ENCODE measurements at regions not wholly inside any gene's neighbourhood (a gene's known extent, or its start where the extent isn't known, plus 50 kb on each side); places are given as distances from the start of the nearest gene placed in this dataset.

- no peaks in the 10 kb centered on the region for H3K27me3 ChIP-seq (ENCODE audit: insufficient read depth, low read length, poor library complexity)
- no peak overlapping the region for H3K27ac ChIP-seq (ENCODE audit: low read depth, low read length)
- H3K9ac ChIP-seq (ENCODE audit: low read length), result no peak overlapping the region
- no peak overlapping the region for H4K5ac ChIP-seq (ENCODE audit: low read length)
- H4K8ac ChIP-seq (ENCODE audit: low read depth, low read length), result no peak overlapping the region
- no peaks in the 10 kb centered on the region for H3K36me3 ChIP-seq (ENCODE audit: control insufficient read depth, insufficient read depth, low read length)
- H3K4me2 ChIP-seq (ENCODE audit: low read length), result no peak overlapping the region
- no peak overlapping the region for H3K56ac ChIP-seq (ENCODE audit: low read length)
- no peak overlapping the region for H2AK5ac ChIP-seq (ENCODE audit: low read length)
- no peaks in the 10 kb centered on the region for H3K79me2 ChIP-seq (ENCODE audit: control insufficient read depth, insufficient read depth, low read length)
- H3K4me1 ChIP-seq (ENCODE audit: control insufficient read depth, low read depth, low read length), result no peaks in the 10 kb centered on the region
- DNase-seq, result no peak
- H3K79me1 ChIP-seq (ENCODE audit: low read length), result no peaks in the 10 kb centered on the region
- H3K4ac ChIP-seq (ENCODE audit: low read depth, low read length), result no peak overlapping the region
- H3K4me3 ChIP-seq (ENCODE audit: low read length), result no peak overlapping the region
- H2BK120ac ChIP-seq (ENCODE audit: low read depth, low read length), result no peak overlapping the region
- H2BK5ac ChIP-seq (ENCODE audit: low read length), result no peak overlapping the region
- H2BK15ac ChIP-seq (replicated peaks; ENCODE audit: low read depth), result no peak overlapping the region
- no peak overlapping the region for H3K23ac ChIP-seq (ENCODE audit: low read length)
- H3K18ac ChIP-seq (ENCODE audit: low read length), result no peak overlapping the region
- no CpG with 5 or more reads among the region's 4 CpGs for WGBS (ENCODE audit: extremely low coverage, insufficient coverage, low lambda C conversion rate)
These were observed 576.9 kb downstream of the GLRX3 start for GRCh38 chr10:130713135-130713534.

- H3K4me2 ChIP-seq (ENCODE audit: low read length), result no peak overlapping the region
- WGBS (ENCODE audit: extremely low coverage, insufficient coverage, low lambda C conversion rate), result no CpG with 5 or more reads among the region's 8 CpGs
- no peak overlapping the region for H4K5ac ChIP-seq (ENCODE audit: low read length)
- no peak overlapping the region for H3K4me3 ChIP-seq (ENCODE audit: low read length)
- H3K36me3 ChIP-seq (ENCODE audit: control insufficient read depth, insufficient read depth, low read length), result no peaks in the 10 kb centered on the region
- no peak overlapping the region for H3K23ac ChIP-seq (ENCODE audit: low read length)
- no peaks in the 10 kb centered on the region for H3K27me3 ChIP-seq (ENCODE audit: insufficient read depth, low read length, poor library complexity)
- H4K8ac ChIP-seq (ENCODE audit: low read depth, low read length), result no peak overlapping the region
- H3K56ac ChIP-seq (ENCODE audit: low read length), result no peak overlapping the region
- no peak overlapping the region for H2BK120ac ChIP-seq (ENCODE audit: low read depth, low read length)
- no peak overlapping the region for H3K18ac ChIP-seq (ENCODE audit: low read length)
- no peak overlapping the region for H2BK5ac ChIP-seq (ENCODE audit: low read length)
- H2BK15ac ChIP-seq (replicated peaks; ENCODE audit: low read depth), result no peak overlapping the region
- H3K79me1 ChIP-seq (ENCODE audit: low read length), result no peaks in the 10 kb centered on the region
- no peak overlapping the region for H3K4ac ChIP-seq (ENCODE audit: low read depth, low read length)
- no peak overlapping the region for H3K27ac ChIP-seq (ENCODE audit: low read depth, low read length)
- H3K9ac ChIP-seq (ENCODE audit: low read length), result no peak overlapping the region
- H3K79me2 ChIP-seq (ENCODE audit: control insufficient read depth, insufficient read depth, low read length), result no peaks in the 10 kb centered on the region
- no peak for DNase-seq
- H2AK5ac ChIP-seq (ENCODE audit: low read length), result no peak overlapping the region
- H3K4me1 ChIP-seq (ENCODE audit: control insufficient read depth, low read depth, low read length), result no peaks in the 10 kb centered on the region
These were observed 577.5 kb downstream of the GLRX3 start for GRCh38 chr10:130713731-130714130.

GRCh38 chr10:130714742-130715467 lies 578.7 kb downstream of the GLRX3 start:
- no peaks in the 10 kb centered on the region for H3K4me1 ChIP-seq (ENCODE audit: control insufficient read depth, low read depth, low read length)
- no peaks in the 10 kb centered on the region for H3K27me3 ChIP-seq (ENCODE audit: insufficient read depth, low read length, poor library complexity)
- H3K9ac ChIP-seq (ENCODE audit: low read length), result no peak overlapping the region
- H3K27ac ChIP-seq (ENCODE audit: low read depth, low read length), result no peak overlapping the region
- peak overlapping the region; percentile 15 for H3K56ac ChIP-seq (ENCODE audit: low read length)
- H3K36me3 ChIP-seq (ENCODE audit: control insufficient read depth, insufficient read depth, low read length), result no peaks in the 10 kb centered on the region
- H3K18ac ChIP-seq (ENCODE audit: low read length), result no peak overlapping the region
- no peak overlapping the region for H2BK5ac ChIP-seq (ENCODE audit: low read length)
- no peak overlapping the region for H2BK15ac ChIP-seq (replicated peaks; ENCODE audit: low read depth)
- no peaks in the 10 kb centered on the region for H3K79me1 ChIP-seq (ENCODE audit: low read length)
- H2AK5ac ChIP-seq (ENCODE audit: low read length), result no peak overlapping the region
- no peak overlapping the region for H3K4ac ChIP-seq (ENCODE audit: low read depth, low read length)
- H4K5ac ChIP-seq (ENCODE audit: low read length), result no peak overlapping the region
- H3K79me2 ChIP-seq (ENCODE audit: control insufficient read depth, insufficient read depth, low read length), result no peaks in the 10 kb centered on the region
- no peak overlapping the region for H3K4me2 ChIP-seq (ENCODE audit: low read length)
- DNase-seq, result no peak
- no peak overlapping the region for H2BK120ac ChIP-seq (ENCODE audit: low read depth, low read length)
- no peak overlapping the region for H3K23ac ChIP-seq (ENCODE audit: low read length)
- H3K4me3 ChIP-seq (ENCODE audit: low read length), result no peak overlapping the region
- H4K8ac ChIP-seq (ENCODE audit: low read depth, low read length), result no peak overlapping the region
- WGBS (ENCODE audit: extremely low coverage, insufficient coverage, low lambda C conversion rate), result no CpG with 5 or more reads among the region's 20 CpGs

GRCh38 chr10:130715686-130716670 lies 579.8 kb downstream of the GLRX3 start:
- Histone ChIP-seq H3K27me3 (ENCODE audit: insufficient read depth, low read length, poor library complexity) (no peaks in the 10 kb centered on the region), H3K23ac (ENCODE audit: low read length) (no peak overlapping the region), H4K8ac (ENCODE audit: low read depth, low read length) (no peak overlapping the region), H3K27ac (ENCODE audit: low read depth, low read length) (no peak overlapping the region), H3K4me1 (ENCODE audit: control insufficient read depth, low read depth, low read length) (no peaks in the 10 kb centered on the region), H3K79me1 (ENCODE audit: low read length) (no peaks in the 10 kb centered on the region), H3K4me2 (ENCODE audit: low read length) (no peak overlapping the region), H3K9ac (ENCODE audit: low read length) (no peak overlapping the region), H2BK120ac (ENCODE audit: low read depth, low read length) (no peak overlapping the region), H2AK5ac (ENCODE audit: low read length) (no peak overlapping the region), H3K18ac (ENCODE audit: low read length) (no peak overlapping the region), H3K56ac (ENCODE audit: low read length) (no peak overlapping the region), H2BK5ac (ENCODE audit: low read length) (no peak overlapping the region), H2BK15ac (replicated peaks; ENCODE audit: low read depth) (no peak overlapping the region), H4K5ac (ENCODE audit: low read length) (no peak overlapping the region), H3K79me2 (ENCODE audit: control insufficient read depth, insufficient read depth, low read length) (no peaks in the 10 kb centered on the region), H3K36me3 (ENCODE audit: control insufficient read depth, insufficient read depth, low read length) (no peaks in the 10 kb centered on the region), H3K4me3 (ENCODE audit: low read length) (no peak overlapping the region), H3K4ac (ENCODE audit: low read depth, low read length) (no peak overlapping the region)
- no CpG with 5 or more reads among the region's 12 CpGs for WGBS (ENCODE audit: extremely low coverage, insufficient coverage, low lambda C conversion rate)
- no peak for DNase-seq

GRCh38 chr10:130717083-130717482 lies 580.9 kb downstream of the GLRX3 start:
- Histone ChIP-seq H3K36me3 (ENCODE audit: control insufficient read depth, insufficient read depth, low read length) (no peaks in the 10 kb centered on the region), H3K27me3 (ENCODE audit: insufficient read depth, low read length, poor library complexity) (no peaks in the 10 kb centered on the region), H3K4me1 (ENCODE audit: control insufficient read depth, low read depth, low read length) (no peaks in the 10 kb centered on the region), H4K5ac (ENCODE audit: low read length) (no peak overlapping the region), H3K4me3 (ENCODE audit: low read length) (no peak overlapping the region), H3K4me2 (ENCODE audit: low read length) (no peak overlapping the region), H4K8ac (ENCODE audit: low read depth, low read length) (no peak overlapping the region), H3K23ac (ENCODE audit: low read length) (no peak overlapping the region), H3K56ac (ENCODE audit: low read length) (no peak overlapping the region), H2BK120ac (ENCODE audit: low read depth, low read length) (no peak overlapping the region), H3K9ac (ENCODE audit: low read length) (no peak overlapping the region), H2BK5ac (ENCODE audit: low read length) (no peak overlapping the region), H2BK15ac (replicated peaks; ENCODE audit: low read depth) (no peak overlapping the region), H3K4ac (ENCODE audit: low read depth, low read length) (no peak overlapping the region), H3K27ac (ENCODE audit: low read depth, low read length) (no peak overlapping the region), H2AK5ac (ENCODE audit: low read length) (no peak overlapping the region), H3K18ac (ENCODE audit: low read length) (no peak overlapping the region), H3K79me2 (ENCODE audit: control insufficient read depth, insufficient read depth, low read length) (no peaks in the 10 kb centered on the region), H3K79me1 (ENCODE audit: low read length) (no peaks in the 10 kb centered on the region)
- no CpG with 5 or more reads among the region's 7 CpGs for WGBS (ENCODE audit: extremely low coverage, insufficient coverage, low lambda C conversion rate)
- DNase-seq, result peak; percentile 14

All from mesendoderm (in vitro differentiated cells).